GM19463 (cell line): ENCODE measurements at regions not wholly inside any gene's neighbourhood (a gene's known extent, or its start where the extent isn't known, plus 50 kb on each side); places are given as distances from the start of the nearest gene placed in this dataset.

Experiments
- ATAC-seq: cut with Tn5 transposase; IDR thresholded peaks from one replicate; pipeline ENCODE4 v1.9.1; 2021; ENCODE audit warnings: mild to moderate bottlenecking, moderate library complexity; ENCODE audit not compliant: unreplicated experiment

- ATAC-seq: no peak
Measured at GRCh38 chr2:174022431-174022830, 57.3 kb upstream of the SP3 start.

DNA sequence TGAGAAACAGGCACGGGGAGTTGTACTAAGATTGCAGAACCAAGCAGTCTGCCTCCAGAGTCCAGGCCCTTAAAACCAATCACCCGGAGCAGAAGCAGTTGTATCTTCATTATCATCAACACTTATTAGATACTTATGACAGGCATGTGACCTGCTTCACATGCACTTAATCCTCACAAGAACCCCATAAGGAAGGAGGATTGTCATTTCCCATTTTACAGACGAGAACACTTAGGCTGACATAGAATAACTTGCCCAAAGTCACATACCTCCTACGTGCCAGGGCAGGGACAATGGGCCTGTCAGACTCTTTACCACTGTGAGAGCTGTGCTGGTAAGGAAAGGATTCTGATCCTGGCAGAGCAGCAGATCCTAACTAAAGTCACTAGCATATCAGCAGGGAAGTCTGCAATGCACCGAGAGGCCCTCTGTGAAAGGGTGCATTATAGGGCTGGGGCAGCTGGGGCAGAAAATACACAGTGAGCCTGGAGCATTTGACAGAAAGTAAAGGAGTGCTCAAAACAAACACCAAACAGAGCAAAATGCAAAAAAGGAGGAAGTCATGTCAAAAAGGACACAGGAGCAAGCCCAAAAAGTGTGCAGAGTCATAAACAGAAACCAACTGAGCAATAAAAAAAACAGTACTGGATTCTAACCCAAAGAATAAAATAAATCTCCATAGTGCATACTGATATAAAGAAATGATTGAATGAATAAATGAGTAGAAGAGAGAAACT lies 55.9 kb upstream of the SP3 start:
- ATAC-seq: peak; percentile 65

DNA sequence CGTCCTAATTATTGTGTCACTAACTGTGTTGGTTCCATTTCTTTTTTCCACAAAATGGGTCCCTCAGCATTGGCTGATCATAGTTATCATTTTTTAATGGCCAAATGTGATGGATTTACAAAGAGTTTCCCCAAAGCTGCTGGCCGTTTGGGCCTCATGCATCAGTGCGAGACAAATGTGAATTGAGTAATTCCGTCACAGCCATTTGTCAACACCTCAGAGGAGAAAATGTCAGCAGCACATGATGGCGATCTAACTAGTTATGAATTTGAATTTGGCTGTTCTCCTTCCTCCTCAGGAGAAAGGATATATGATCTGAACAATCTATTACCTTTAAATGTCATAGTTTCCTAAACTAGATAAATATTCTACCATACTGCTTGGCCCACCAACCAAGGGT lies 54.9 kb upstream of the SP3 start:
- no peak for ATAC-seq

- ATAC-seq: no peak
Measured at GRCh38 chr2:174016447-174016846, 51.3 kb upstream of the SP3 start.

DNA sequence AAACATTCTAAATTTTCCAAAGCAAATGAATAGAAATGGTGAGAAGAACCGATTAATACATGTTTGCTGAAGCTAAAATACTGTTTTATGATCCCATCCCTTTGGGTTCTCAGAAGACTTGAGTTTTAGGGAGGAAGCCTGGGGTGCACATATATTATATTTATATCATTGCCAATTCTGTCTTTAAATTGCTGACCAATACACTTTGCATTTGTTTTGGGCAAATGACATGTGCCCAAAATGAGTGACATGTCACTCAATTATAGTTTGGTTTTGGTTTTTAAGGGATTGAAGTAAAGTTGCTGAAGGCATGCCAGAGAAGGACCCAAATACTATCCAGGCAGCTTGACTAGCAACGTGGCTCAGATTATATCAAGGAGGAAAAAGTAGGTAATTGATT lies 50.3 kb upstream of the SP3 start:
- ATAC-seq: no peak
